Liver (tissue), 8 donors: ENCODE measurements at regions not wholly inside any gene's neighbourhood (a gene's known extent, or its start where the extent isn't known, plus 50 kb on each side); places are given as distances from the start of the nearest gene placed in this dataset.
"Not testable (repeated sequence)": the region's sequence is repeated elsewhere in the genome, so short reads cannot be mapped to it uniquely, and the experiment has no call there.

Experiments
- DNase-seq: peaks from one replicate; pipeline ENCODE4 v3.0.0-alpha.2; 2017; ENCODE audit warnings: low spot score
- H3K27ac ChIP-seq, 2 donors: one replicate each; pipeline ENCODE4 v1.7.0; 2013; ENCODE audit warnings: inconsistent platforms in 2 of 2, low read length in 2 of 2, control low read depth in 1 of 2, low read depth in 1 of 2, mild to moderate bottlenecking in 1 of 2
- H3K27me3 ChIP-seq, 4 donors: one replicate each; pipeline versions ENCODE4 v1.6.1 to v1.7.0; 2013; ENCODE audit warnings: low read length in 3 of 4, inconsistent platforms in 1 of 4, mild to moderate bottlenecking in 1 of 4, moderate library complexity in 1 of 4; ENCODE audit not compliant: control insufficient read depth in 4 of 4, insufficient read depth in 4 of 4
- H3K36me3 ChIP-seq, 4 donors: one replicate each; pipeline versions ENCODE4 v1.6.1 to v1.7.0; 2013; ENCODE audit warnings: low read length in 3 of 4, mild to moderate bottlenecking in 3 of 4, low read depth in 1 of 4, moderate library complexity in 1 of 4; ENCODE audit not compliant: control insufficient read depth in 4 of 4, insufficient read depth in 3 of 4
- H3K4me1 ChIP-seq, 4 donors: one replicate each; pipeline versions ENCODE4 v1.6.1 to v1.7.0; 2013; ENCODE audit warnings: low read length in 3 of 4, mild to moderate bottlenecking in 3 of 4, moderate library complexity in 1 of 4; ENCODE audit not compliant: control insufficient read depth in 4 of 4, insufficient read depth in 4 of 4
- H3K4me3 ChIP-seq, 3 donors: one replicate each; pipeline versions ENCODE4 v1.6.1 to v1.7.0; 2013; ENCODE audit warnings: low read length in 3 of 3, control low read depth in 1 of 3, low read depth in 1 of 3, mild to moderate bottlenecking in 1 of 3
- H3K9ac ChIP-seq, 2 donors: one replicate each; pipeline ENCODE4 v1.7.0; 2013; ENCODE audit warnings: low read length in 2 of 2, mild to moderate bottlenecking in 2 of 2, moderate library complexity in 2 of 2, control low read depth in 1 of 2, low read depth in 1 of 2
- H3K9me3 ChIP-seq, 4 donors: one replicate each; pipeline versions ENCODE4 v1.6.1 to v1.7.0; 2013; ENCODE audit warnings: low read length in 3 of 4; ENCODE audit not compliant: control insufficient read depth in 4 of 4
- CTCF ChIP-seq: fragments of 150-350 bp; IDR thresholded peaks from 2 replicates; pipeline ENCODE4 v1.5.1; 2017; ENCODE audit warnings: improper control_type of control experiment, low read depth, low read length; ENCODE audit not compliant: missing input control
- HNF4A ChIP-seq, 2 donors: conservative IDR thresholded peaks; 2 replicates each; pipeline ENCODE4 v1.6.1; 2016; ENCODE audit warnings: antibody characterized with exemption in 2 of 2, mild to moderate bottlenecking in 2 of 2
- JUND ChIP-seq, 2 donors: IDR thresholded peaks; 2 replicates each; pipeline ENCODE4 v1.6.1; 2016; ENCODE audit warnings: antibody characterized with exemption in 2 of 2
- RAD21 ChIP-seq, 2 donors: IDR thresholded peaks; 2 replicates each; pipeline ENCODE4 v1.6.1; 2016; ENCODE audit warnings: antibody characterized with exemption in 2 of 2, mild to moderate bottlenecking in 2 of 2
- REST ChIP-seq: IDR thresholded peaks from 2 replicates; pipeline ENCODE4 v1.6.1; 2016; ENCODE audit warnings: antibody characterized with exemption, mild to moderate bottlenecking
- SP1 ChIP-seq: IDR thresholded peaks from 2 replicates; pipeline ENCODE4 v1.6.1; 2018; ENCODE audit warnings: antibody characterized with exemption, mild to moderate bottlenecking
- YY1 ChIP-seq: IDR thresholded peaks from 2 replicates; pipeline ENCODE4 v1.6.1; 2016; ENCODE audit warnings: antibody characterized with exemption, mild to moderate bottlenecking
- WGBS: extraction: QIAGEN DNeasy Blood & Tissue Kit; methylation state at CpG from one replicate; pipeline ENCODE4 v1.1.7; 2013; 5-methylcytosine and 5-hydroxymethylcytosine counted together
- TF ChIP-seq, protein P1 (sequence below): IDR thresholded peaks from 2 replicates; pipeline ENCODE4 v1.6.1; 2016; ENCODE audit warnings: antibody characterized with exemption
- TF ChIP-seq, protein P2 (sequence below): IDR thresholded peaks from 2 replicates; pipeline ENCODE4 v1.6.1; 2016; ENCODE audit warnings: antibody characterized with exemption
- donor health status: healthy.
- donor health status: healthy.
- donor health status: healthy.
- donor health status: healthy.
- donor health status: healthy.

DNA sequence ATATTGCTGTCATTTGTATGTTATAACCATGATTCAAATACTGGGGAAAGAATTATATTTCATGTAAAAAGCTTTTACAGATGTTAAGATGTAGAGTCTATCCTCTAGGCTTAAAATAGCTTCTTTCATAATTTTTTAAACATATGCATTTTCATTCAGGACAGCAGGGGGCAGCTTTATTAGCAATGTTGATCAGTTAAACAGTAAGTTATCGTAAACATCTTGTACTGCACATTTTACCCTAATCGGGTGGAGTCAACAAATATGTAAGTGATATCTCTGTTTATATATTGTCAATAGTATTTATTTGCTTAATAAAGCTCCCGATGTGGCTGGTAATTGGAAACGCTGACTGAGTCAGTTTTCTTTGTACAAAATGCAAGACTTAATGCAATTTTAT is 142.5 kb upstream of the MED14 start:
- peak; percentile 42 for TF ChIP-seq CTCF
- TF ChIP-seq RAD21 (IDR thresholded peaks at IDR 0.05) = peak; percentile 74 to 82
- TF ChIP-seq SP1 = no peak
- Histone ChIP-seq H3K27ac (no peak overlapping the region), H3K4me3 (peak overlapping the region in 2 of 3 donors; percentile 17 to 39), H3K9ac (no peak overlapping the region), H3K9me3 (no peaks in the 10 kb centered on the region), H3K4me1 (no peaks in the 10 kb centered on the region), H3K27me3 (no peaks in the 10 kb centered on the region), H3K36me3 (no peaks in the 10 kb centered on the region)
- no peak for DNase-seq
- WGBS = 10% methylated on average over 4 of the region's 4 CpGs

GRCh38 chrX:40878766-40879165 is 143.4 kb upstream of the MED14 start:
- H3K27me3 ChIP-seq = no peaks in the 10 kb centered on the region
- H3K36me3 ChIP-seq = no peaks in the 10 kb centered on the region
- H3K4me3 ChIP-seq = no peak overlapping the region
- 94% methylated on average over 3 of the region's 3 CpGs for WGBS
- no peak overlapping the region for H3K9ac ChIP-seq
- no peak for DNase-seq
- H3K27ac ChIP-seq = no peak overlapping the region
- TF ChIP-seq JUND (IDR thresholded peaks at IDR 0.05) = no peak
- TF ChIP-seq YY1 = no peak
- TF ChIP-seq, protein P1, sequence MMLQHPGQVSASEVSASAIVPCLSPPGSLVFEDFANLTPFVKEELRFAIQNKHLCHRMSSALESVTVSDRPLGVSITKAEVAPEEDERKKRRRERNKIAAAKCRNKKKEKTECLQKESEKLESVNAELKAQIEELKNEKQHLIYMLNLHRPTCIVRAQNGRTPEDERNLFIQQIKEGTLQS = no peak
- TF ChIP-seq, protein P2, sequence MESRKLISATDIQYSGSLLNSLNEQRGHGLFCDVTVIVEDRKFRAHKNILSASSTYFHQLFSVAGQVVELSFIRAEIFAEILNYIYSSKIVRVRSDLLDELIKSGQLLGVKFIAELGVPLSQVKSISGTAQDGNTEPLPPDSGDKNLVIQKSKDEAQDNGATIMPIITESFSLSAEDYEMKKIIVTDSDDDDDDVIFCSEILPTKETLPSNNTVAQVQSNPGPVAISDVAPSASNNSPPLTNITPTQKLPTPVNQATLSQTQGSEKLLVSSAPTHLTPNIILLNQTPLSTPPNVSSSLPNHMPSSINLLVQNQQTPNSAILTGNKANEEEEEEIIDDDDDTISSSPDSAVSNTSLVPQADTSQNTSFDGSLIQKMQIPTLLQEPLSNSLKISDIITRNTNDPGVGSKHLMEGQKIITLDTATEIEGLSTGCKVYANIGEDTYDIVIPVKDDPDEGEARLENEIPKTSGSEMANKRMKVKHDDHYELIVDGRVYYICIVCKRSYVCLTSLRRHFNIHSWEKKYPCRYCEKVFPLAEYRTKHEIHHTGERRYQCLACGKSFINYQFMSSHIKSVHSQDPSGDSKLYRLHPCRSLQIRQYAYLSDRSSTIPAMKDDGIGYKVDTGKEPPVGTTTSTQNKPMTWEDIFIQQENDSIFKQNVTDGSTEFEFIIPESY = no peak
- TF ChIP-seq REST = no peak
- TF ChIP-seq HNF4A (conservative IDR thresholded peaks at IDR 0.05) = no peak
- H3K9me3 ChIP-seq = no peaks in the 10 kb centered on the region
- H3K4me1 ChIP-seq = no peaks in the 10 kb centered on the region

- H3K36me3 ChIP-seq, H3K9ac ChIP-seq, H3K27ac ChIP-seq, H3K4me1 ChIP-seq, DNase-seq, H3K4me3 ChIP-seq, H3K9me3 ChIP-seq, H3K27me3 ChIP-seq: not testable (repeated sequence)
- 90% methylated on average over 6 of the region's 6 CpGs for WGBS
These were observed 143.8 kb upstream of the MED14 start for GRCh38 chrX:40879172-40879571.
